GM19395 (cell line): ENCODE measurements at regions not wholly inside any gene's neighbourhood (a gene's known extent, or its start where the extent isn't known, plus 50 kb on each side); places are given as distances from the start of the nearest gene placed in this dataset.

ENCODE experiments used
- ATAC-seq: cut with Tn5 transposase; IDR thresholded peaks from one replicate; pipeline ENCODE4 v1.9.1; 2021; ENCODE audit warnings: mild to moderate bottlenecking, moderate library complexity; ENCODE audit not compliant: unreplicated experiment

- no peak for ATAC-seq
These were observed 221.3 kb downstream of the SEC14L1 start for GRCh38 chr17:77361986-77362620.

DNA sequence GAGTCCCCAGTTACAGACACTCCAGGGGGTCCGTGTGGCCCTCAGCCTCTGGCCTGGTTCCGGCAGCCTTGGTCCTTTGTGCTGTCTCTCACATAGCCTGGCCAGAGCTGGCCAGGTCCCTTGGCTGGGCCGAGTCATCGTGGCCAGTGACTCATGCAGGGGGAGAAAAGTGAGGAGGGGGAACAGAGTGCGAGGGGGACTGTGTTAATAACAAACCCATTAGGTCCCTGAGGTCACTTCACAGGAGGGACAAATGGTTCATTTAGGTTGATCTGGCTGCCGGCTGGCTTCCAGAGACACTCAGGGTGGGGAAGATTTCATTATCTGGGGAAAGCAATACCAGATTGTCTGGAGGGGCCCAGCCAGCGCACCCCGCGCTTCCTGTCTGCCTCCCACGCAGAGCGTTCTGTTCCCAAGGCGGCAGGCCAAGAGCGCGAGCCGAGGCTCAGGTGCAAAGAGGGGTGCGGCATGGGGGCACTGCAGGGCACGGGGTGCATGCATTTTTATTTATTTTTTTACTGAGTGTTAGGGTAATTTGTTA is 223.1 kb downstream of the SEC14L1 start:
- no peak for ATAC-seq

DNA sequence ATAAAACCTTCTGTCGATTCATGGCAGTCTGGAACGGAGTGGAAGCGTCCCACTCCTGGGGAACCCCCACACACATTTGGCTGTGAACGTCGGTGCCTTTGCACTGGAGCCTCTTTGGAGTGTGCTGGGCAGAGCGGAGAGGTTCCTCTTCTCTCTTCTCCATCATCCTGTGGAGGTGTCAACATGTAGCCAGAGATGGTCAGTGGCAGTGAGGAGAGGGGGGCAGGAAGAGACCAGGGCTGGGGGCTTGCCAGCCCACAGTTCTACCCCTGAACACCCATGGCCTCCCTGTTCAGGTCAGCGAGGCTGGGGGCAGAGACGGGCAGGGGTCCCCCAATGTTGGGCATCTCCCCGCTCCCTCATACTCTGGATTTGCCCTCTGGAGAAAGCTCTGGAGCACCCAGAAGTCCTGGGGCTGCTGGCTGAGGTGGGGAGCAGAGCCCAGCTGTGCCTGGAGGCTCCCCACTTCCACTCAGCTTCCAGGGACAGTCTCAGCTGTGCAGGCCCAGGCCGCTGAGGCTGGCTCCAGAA is 223.7 kb downstream of the SEC14L1 start:
- no peak for ATAC-seq

DNA sequence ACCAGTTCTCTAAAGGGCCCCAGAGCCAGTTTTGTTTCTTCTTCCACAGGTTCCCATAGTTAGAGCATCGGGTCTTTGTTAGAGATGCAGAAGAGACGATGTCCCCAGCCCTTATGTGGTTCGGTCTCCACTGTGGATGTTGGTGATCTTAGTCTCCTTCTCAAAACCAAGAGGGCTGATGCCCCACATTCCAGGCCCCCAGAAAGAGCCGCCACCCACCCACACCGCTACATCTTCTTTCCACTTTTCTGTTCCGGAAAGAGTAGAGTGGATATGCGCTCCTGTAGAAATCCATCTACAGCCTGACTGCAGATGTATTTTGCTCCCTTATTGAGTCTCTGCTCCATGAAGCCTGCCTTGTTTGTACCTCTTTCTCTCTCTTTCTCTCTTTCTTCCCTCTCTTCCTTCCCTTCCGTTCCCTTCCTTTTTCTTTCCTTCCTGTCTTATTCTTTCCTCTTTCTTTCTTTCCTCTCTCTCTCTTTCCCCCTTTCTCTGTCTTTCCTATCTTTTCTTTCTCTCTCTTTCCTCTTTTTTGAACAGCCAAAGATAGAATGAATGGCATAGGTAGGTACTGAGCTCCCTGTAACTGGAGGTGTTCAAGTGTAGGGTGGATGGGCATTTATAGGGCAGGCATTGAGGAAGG is 224.3 kb downstream of the SEC14L1 start:
- no peak for ATAC-seq

- no peak for ATAC-seq
These were observed 224.9 kb downstream of the SEC14L1 start for GRCh38 chr17:77365584-77366186.

- ATAC-seq = no peak
These were observed 225.4 kb downstream of the SEC14L1 start for GRCh38 chr17:77366206-77366557.

GRCh38 chr17:77366558-77367245 is 225.9 kb downstream of the SEC14L1 start:
- no peak for ATAC-seq

GRCh38 chr17:77369544-77369971 is 228.8 kb downstream of the SEC14L1 start:
- ATAC-seq = no peak

DNA sequence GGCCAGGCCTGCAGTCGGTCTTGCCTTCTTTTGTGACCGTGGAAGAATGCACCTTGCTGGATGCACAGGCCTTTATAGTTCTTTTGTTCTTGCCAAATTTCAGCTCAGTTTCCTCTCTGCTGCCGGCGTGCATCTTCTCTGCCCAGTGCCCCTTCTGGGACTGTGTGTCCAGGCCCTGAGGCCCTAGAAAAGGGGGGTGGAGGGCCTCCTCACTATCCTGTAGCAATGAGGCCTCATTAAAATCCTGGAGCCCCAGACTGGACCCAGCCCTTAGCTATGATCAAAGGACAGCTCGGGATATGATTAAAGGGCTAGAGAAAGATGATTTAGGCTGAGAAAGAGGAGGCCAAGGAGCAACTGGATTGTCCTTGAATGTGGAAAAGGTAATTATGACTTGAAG is 229.8 kb downstream of the SEC14L1 start:
- ATAC-seq = no peak

DNA sequence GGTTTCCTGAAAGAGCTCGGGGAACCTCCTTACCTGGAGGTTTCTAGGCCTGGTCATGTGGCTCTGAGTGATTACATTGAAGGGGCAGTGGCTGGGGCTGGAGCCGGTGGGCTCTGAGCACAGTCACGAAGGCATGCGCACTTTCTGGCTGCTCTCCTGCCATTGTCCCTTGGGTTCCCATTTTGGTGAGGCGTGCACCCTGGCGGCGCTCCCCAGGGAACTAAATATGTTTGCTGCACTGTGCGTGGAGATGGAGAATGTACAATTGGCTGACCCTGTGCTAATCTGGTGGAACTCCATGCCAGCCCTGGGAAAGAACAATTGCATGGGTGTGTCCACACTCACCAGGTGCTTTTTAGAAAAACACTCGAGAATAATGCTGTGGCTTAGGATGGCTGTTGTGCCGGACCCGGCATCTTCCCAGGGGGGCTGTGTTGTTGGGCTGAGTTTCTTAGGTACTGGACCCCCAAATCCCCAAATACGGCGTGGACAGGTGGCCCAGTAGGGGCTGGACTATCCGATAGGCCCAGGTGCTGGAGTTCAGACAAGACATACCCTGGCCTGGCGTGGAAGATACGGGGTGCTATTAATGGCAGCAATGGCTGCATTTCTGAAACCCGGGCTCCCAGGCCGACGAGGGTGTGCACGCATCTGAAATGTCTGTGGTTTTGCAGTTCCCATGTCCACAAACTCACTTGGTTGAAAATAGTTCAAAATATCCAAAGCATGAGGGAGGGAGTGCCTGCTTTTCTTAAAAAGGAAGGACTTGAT is 230.5 kb downstream of the SEC14L1 start:
- no peak for ATAC-seq

DNA sequence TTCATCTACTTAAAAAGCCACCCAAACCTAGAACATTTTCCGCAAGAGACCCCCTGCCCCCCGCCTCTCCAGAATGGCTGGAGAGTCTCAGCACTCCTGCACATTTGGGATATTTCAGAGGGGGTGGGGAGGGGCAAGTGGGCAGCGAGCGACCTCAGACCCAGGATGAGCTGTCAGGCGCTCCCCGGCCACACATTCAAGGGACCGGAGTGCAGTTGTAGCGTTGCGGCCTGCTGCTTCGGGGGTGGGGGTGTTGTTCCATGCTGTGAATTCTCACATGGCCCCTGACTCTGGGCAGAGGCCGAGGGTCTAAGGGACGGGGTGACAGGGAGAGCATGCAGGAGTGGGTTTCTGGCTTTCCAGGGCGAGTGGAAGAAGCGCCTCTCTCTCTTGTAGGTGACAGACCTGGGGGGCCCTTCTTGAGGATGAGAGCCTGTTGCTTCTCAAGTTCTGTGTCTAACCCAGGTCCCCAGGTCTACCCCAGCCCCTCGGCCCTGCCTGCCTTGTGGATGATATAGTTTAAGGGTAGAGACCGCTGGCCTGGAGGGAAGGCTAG is 231.2 kb downstream of the SEC14L1 start:
- no peak for ATAC-seq

DNA sequence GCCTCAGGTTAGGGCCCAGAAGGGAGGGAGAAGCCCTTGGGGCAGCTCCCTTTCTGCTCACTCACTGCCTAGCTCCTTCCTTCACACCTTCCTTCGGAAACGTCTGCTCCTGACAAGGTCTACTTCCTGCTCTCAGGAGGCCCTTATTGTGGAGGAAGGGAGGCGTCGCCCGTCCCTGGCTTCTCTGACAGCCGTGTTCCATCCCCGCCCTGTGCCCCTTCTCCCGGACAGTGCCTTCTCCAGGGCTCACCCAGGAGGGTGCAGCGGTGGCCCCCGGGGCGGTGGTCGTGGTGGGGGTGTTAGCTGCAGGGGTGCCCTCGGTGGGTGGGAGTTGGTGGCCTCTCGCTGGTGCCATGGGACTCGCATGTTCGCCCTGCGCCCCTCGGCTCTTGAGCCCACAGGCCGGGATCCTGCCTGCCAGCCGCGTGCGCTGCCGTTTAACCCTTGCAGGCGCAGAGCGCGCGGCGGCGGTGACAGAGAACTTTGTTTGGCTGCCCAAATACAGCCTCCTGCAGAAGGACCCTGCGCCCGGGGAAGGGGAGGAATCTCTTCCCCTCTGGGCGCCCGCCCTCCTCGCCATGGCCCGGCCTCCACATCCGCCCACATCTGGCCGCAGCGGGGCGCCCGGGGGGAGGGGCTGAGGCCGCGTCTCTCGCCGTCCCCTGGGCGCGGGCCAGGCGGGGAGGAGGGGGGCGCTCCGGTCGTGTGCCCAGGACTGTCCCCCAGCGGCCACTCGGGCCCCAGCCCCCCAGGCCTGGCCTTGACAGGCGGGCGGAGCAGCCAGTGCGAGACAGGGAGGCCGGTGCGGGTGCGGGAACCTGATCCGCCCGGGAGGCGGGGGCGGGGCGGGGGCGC is 231.9 kb downstream of the SEC14L1 start:
- ATAC-seq = peak; percentile 65

- ATAC-seq = peak; percentile 31
These were observed 232.8 kb downstream of the SEC14L1 start for GRCh38 chr17:77373299-77374169.

DNA sequence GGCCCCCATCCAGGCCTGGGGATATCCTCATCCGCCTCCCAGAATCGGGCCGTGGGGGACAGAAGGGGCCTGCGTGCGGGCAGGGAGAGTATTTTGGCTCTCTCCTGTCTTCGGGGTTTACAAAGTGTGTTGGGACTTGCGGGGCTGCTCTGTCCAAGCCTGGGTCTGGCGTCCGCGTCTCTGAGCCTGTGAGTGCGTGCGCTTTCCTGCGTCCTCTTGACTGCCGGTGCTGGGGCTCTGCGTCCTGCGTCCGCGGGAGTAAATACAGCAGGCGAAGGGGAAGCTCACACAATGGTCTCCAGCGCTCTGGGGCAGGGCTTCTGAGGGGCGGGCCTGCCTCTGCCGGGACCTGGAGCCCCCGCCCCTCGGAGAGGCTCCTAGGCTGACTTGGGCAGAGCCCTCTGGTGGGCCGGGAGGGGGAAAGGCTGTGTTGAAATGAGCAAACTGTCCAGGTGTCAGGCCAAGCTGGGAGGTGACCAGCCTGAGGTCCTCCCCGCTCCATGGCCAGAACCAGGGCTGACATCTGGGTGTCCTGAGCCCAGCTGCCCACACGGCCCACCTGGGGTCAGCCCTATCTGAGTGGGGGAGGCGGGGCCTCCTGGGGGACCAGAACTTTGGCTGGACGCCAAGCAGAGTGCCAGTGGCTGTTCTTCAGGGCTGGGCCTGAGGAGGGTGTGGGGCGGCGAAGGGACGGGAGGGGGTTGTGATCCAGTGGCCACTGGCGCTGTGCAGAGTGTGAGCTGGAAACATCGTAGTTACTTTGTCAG is 233.6 kb downstream of the SEC14L1 start:
- no peak for ATAC-seq

GRCh38 chr17:77375108-77375916 is 234.5 kb downstream of the SEC14L1 start:
- no peak for ATAC-seq

GRCh38 chr17:77375917-77376651 is 235.3 kb downstream of the SEC14L1 start:
- ATAC-seq = no peak
